ENCODE measurements at regions not wholly inside any gene's neighbourhood (a gene's known extent, or its start where the extent isn't known, plus 50 kb on each side); places are given as distances from the start of the nearest gene placed in this dataset.

GRCh38 chr4:30837131-30837539 is 117.0 kb downstream of the PCDH7 start:
- DNase-seq (ENCODE audit: low read depth) = peak; percentile 45

- no peak for DNase-seq (ENCODE audit: low read depth)
These were observed 117.7 kb downstream of the PCDH7 start for GRCh38 chr4:30837861-30838260.

GRCh38 chr4:30838331-30838730 is 118.2 kb downstream of the PCDH7 start:
- DNase-seq (ENCODE audit: low read depth) = no peak

- peak; percentile 82 for DNase-seq (ENCODE audit: low read depth)
These were observed 119.7 kb downstream of the PCDH7 start for GRCh38 chr4:30839583-30840520.

GRCh38 chr4:30840571-30840970 is 120.4 kb downstream of the PCDH7 start:
- peak; percentile 44 for DNase-seq (ENCODE audit: low read depth)

- no peak for DNase-seq (ENCODE audit: low read depth)
These were observed 122.0 kb downstream of the PCDH7 start for GRCh38 chr4:30842142-30842541.

GRCh38 chr4:30842689-30843088 is 122.5 kb downstream of the PCDH7 start:
- DNase-seq (ENCODE audit: low read depth) = no peak

- DNase-seq (ENCODE audit: low read depth) = no peak
These were observed 124.9 kb downstream of the PCDH7 start for GRCh38 chr4:30844861-30845582.

GRCh38 chr4:30847167-30847566 is 127.0 kb downstream of the PCDH7 start:
- peak; percentile 71 for DNase-seq (ENCODE audit: low read depth)

- DNase-seq (ENCODE audit: low read depth) = no peak
These were observed 127.8 kb downstream of the PCDH7 start for GRCh38 chr4:30847958-30848357.

GRCh38 chr4:30854531-30854930 is 134.4 kb downstream of the PCDH7 start:
- peak; percentile 81 for DNase-seq (ENCODE audit: low read depth)

- no peak for DNase-seq (ENCODE audit: low read depth)
These were observed 135.1 kb downstream of the PCDH7 start for GRCh38 chr4:30855232-30855631.

GRCh38 chr4:30856795-30857564 is 136.8 kb downstream of the PCDH7 start:
- no peak for DNase-seq (ENCODE audit: low read depth)

GRCh38 chr4:30860978-30861377 is 140.8 kb downstream of the PCDH7 start:
- no peak for DNase-seq (ENCODE audit: low read depth)

GRCh38 chr4:30862196-30862595 is 142.0 kb downstream of the PCDH7 start:
- no peak for DNase-seq (ENCODE audit: low read depth)

- DNase-seq (ENCODE audit: low read depth) = peak; percentile 75
These were observed 142.9 kb downstream of the PCDH7 start for GRCh38 chr4:30863021-30863420.

GRCh38 chr4:30865691-30866090 is 145.5 kb downstream of the PCDH7 start:
- DNase-seq (ENCODE audit: low read depth) = no peak

GRCh38 chr4:30866346-30866745 is 146.2 kb downstream of the PCDH7 start:
- no peak for DNase-seq (ENCODE audit: low read depth)

GRCh38 chr4:30866907-30867306 is 146.7 kb downstream of the PCDH7 start:
- no peak for DNase-seq (ENCODE audit: low read depth)

- peak; percentile 26 for DNase-seq (ENCODE audit: low read depth)
These were observed 147.3 kb downstream of the PCDH7 start for GRCh38 chr4:30867427-30867826.

GRCh38 chr4:30868111-30868895 is 148.1 kb downstream of the PCDH7 start:
- DNase-seq (ENCODE audit: low read depth) = no peak

All from LHCN-M2 (cell line).